A549 (cell line): ENCODE measurements at regions not wholly inside any gene's neighbourhood (a gene's known extent, or its start where the extent isn't known, plus 50 kb on each side); places are given as distances from the start of the nearest gene placed in this dataset.

ENCODE experiments used
- BHLHE40 ChIP-seq: IDR thresholded peaks from 2 replicates; pipeline ENCODE4 v1.6.1; 2012; ENCODE audit warnings: low read depth, low read length, inconsistent platforms
- POLR2A ChIP-seq: IDR thresholded peaks from 2 replicates; pipeline ENCODE4 v1.6.1; 2012; ENCODE audit warnings: mild to moderate bottlenecking, low read length
- RAD21 ChIP-seq, 2 experiments: fragments of >200 bp in 1 of 2; sonication (Bioruptor Twin) in 1 of 2; formaldehyde crosslinking in 1 of 2; IDR thresholded peaks in 1 of 2; conservative IDR thresholded peaks in 1 of 2; 2 replicates in 1 of 2; 3 replicates in 1 of 2; pipeline ENCODE4 v1.6.1; 2012 to 2018; ENCODE audit warnings: inconsistent platforms in 1 of 2
- RNF2 ChIP-seq: fragments of 200-600 bp; sonication (generic); IDR thresholded peaks from 2 replicates; pipeline ENCODE4 v1.6.1; 2016; ENCODE audit warnings: low read depth, mild to moderate bottlenecking, antibody characterized with exemption, moderate library complexity, borderline replicate concordance
- SMC3 ChIP-seq: fragments of >200 bp; sonication (Bioruptor Twin); formaldehyde crosslinking; IDR thresholded peaks from 3 replicates; pipeline ENCODE4 v1.6.1; 2018; ENCODE audit warnings: inconsistent platforms
- TP53 ChIP-seq: fragments of 250-450 bp; sonication (Bioruptor Pico); IDR thresholded peaks from 2 replicates; pipeline ENCODE4 v1.5.0; 2021; ENCODE audit warnings: mild to moderate bottlenecking, moderate library complexity
- TF ChIP-seq, protein P1 (sequence below): fragments of 250-450 bp; sonication (Bioruptor Pico); IDR thresholded peaks from 2 replicates; pipeline ENCODE4 v1.5.0; 2021; ENCODE audit warnings: mild to moderate bottlenecking, moderate library complexity, borderline replicate concordance
- TF ChIP-seq, protein P2 (sequence below): IDR thresholded peaks from 2 replicates; pipeline ENCODE4 v1.6.1; 2012
- TF ChIP-seq, protein P3 (sequence below): fragments of >200 bp; sonication (Bioruptor Twin); formaldehyde crosslinking; IDR thresholded peaks from 3 replicates; pipeline ENCODE4 v1.5.1; 2016
- TF ChIP-seq, protein P4 (sequence below): fragments of 150-350 bp; IDR thresholded peaks from 2 replicates; pipeline ENCODE4 v1.6.1; 2014; ENCODE audit warnings: low read depth, mild to moderate bottlenecking, low read length

DNA sequence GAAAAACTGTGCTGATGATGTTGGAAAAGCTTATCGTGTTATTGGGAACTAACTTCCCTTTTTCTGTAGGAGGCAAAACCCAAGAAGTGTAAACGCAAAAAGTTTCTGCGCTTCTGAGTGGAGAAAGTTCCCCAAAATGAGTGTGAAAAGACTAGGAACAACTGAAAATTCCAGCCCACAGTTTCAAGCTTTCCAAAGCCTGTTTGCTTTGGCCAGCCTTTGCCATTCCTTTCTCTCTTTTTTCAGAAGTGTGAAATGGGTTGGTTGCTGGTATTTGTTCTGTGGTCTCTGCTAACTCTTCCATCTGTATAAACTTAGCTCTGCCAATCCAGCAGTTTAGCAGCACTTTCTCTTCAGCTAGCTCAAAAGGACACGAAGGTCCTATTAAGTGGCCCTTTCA is 491.3 kb downstream of the MAFB start:
- TF ChIP-seq POLR2A (no peak), RAD21 (conservative IDR thresholded peaks at IDR 0.05 in 1 of 2, IDR thresholded peaks at IDR 0.05 in 1 of 2) (no peak), BHLHE40 (no peak), SMC3 (no peak), RNF2 (no peak), TP53 (no peak)
- TF ChIP-seq, protein P1, sequence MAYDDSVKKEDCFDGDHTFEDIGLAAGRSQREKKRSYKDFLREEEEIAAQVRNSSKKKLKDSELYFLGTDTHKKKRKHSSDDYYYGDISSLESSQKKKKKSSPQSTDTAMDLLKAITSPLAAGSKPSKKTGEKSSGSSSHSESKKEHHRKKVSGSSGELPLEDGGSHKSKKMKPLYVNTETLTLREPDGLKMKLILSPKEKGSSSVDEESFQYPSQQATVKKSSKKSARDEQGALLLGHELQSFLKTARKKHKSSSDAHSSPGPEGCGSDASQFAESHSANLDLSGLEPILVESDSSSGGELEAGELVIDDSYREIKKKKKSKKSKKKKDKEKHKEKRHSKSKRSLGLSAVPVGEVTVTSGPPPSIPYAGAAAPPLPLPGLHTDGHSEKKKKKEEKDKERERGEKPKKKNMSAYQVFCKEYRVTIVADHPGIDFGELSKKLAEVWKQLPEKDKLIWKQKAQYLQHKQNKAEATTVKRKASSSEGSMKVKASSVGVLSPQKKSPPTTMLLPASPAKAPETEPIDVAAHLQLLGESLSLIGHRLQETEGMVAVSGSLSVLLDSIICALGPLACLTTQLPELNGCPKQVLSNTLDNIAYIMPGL: no peak
- TF ChIP-seq, protein P2, sequence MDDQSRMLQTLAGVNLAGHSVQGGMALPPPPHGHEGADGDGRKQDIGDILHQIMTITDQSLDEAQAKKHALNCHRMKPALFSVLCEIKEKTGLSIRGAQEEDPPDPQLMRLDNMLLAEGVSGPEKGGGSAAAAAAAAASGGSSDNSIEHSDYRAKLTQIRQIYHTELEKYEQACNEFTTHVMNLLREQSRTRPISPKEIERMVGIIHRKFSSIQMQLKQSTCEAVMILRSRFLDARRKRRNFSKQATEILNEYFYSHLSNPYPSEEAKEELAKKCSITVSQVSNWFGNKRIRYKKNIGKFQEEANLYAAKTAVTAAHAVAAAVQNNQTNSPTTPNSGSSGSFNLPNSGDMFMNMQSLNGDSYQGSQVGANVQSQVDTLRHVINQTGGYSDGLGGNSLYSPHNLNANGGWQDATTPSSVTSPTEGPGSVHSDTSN: no peak
- TF ChIP-seq, protein P3, sequence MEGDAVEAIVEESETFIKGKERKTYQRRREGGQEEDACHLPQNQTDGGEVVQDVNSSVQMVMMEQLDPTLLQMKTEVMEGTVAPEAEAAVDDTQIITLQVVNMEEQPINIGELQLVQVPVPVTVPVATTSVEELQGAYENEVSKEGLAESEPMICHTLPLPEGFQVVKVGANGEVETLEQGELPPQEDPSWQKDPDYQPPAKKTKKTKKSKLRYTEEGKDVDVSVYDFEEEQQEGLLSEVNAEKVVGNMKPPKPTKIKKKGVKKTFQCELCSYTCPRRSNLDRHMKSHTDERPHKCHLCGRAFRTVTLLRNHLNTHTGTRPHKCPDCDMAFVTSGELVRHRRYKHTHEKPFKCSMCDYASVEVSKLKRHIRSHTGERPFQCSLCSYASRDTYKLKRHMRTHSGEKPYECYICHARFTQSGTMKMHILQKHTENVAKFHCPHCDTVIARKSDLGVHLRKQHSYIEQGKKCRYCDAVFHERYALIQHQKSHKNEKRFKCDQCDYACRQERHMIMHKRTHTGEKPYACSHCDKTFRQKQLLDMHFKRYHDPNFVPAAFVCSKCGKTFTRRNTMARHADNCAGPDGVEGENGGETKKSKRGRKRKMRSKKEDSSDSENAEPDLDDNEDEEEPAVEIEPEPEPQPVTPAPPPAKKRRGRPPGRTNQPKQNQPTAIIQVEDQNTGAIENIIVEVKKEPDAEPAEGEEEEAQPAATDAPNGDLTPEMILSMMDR: no peak
- TF ChIP-seq, protein P4, sequence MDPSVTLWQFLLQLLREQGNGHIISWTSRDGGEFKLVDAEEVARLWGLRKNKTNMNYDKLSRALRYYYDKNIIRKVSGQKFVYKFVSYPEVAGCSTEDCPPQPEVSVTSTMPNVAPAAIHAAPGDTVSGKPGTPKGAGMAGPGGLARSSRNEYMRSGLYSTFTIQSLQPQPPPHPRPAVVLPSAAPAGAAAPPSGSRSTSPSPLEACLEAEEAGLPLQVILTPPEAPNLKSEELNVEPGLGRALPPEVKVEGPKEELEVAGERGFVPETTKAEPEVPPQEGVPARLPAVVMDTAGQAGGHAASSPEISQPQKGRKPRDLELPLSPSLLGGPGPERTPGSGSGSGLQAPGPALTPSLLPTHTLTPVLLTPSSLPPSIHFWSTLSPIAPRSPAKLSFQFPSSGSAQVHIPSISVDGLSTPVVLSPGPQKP: no peak
